ENCODE measurements at regions not wholly inside any gene's neighbourhood (a gene's known extent, or its start where the extent isn't known, plus 50 kb on each side); places are given as distances from the start of the nearest gene placed in this dataset.

DNA sequence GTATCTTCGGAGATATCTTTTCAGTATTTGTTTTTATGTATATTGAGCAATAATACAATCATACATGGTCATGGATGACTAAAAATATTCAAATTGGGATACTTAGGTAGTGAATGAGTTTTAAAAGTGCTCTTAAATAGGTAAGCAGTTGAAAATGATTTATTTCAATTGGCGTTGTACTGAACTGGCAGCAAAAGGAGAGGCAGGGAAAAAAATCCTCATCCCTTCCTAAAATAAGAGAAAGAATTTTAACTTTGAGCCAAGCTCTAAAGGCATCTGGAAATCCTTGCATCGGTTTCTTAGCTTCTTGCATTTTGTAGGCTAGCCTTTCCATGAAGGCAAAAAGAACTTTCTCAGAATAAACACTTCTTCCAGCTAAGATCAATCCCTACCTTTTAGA lies 125.2 kb downstream of the MGST1 start:
- H3K27ac Mint-ChIP-seq: no peak overlapping the region
- no peaks in the 10 kb centered on the region for H3K27me3 Mint-ChIP-seq (ENCODE audit: insufficient read depth)
- DNase-seq: no peak
- no peak overlapping the region for H3K4me3 Mint-ChIP-seq
- no peaks in the 10 kb centered on the region for H3K9me3 Mint-ChIP-seq
- Histone ChIP-seq H3K9me3 (ENCODE audit: control insufficient read depth, low read length) (no peaks in the 10 kb centered on the region), H3K4me3 (ENCODE audit: low read length) (no peak overlapping the region), H3K4me1 (ENCODE audit: control insufficient read depth, insufficient read depth, low read length) (no peaks in the 10 kb centered on the region), H3K27me3 (ENCODE audit: control insufficient read depth, insufficient read depth, low read length, poor library complexity, severe bottlenecking) (no peaks in the 10 kb centered on the region), H3K27ac (ENCODE audit: low read depth, low read length) (no peak overlapping the region), H3K9ac (ENCODE audit: extremely low read depth, low read length, poor library complexity, severe bottlenecking) (no peak overlapping the region), H3K36me3 (ENCODE audit: control insufficient read depth, insufficient read depth, low read length) (no peaks in the 10 kb centered on the region)
- WGBS, 2 experiments (ENCODE audit: insufficient coverage in 1 of 2, insufficient read length in 1 of 2): 91 to 100% methylated on average over 1 to 2 of the region's 3 CpGs
- H3K4me1 Mint-ChIP-seq: no peaks in the 10 kb centered on the region
- TF ChIP-seq, protein P1, sequence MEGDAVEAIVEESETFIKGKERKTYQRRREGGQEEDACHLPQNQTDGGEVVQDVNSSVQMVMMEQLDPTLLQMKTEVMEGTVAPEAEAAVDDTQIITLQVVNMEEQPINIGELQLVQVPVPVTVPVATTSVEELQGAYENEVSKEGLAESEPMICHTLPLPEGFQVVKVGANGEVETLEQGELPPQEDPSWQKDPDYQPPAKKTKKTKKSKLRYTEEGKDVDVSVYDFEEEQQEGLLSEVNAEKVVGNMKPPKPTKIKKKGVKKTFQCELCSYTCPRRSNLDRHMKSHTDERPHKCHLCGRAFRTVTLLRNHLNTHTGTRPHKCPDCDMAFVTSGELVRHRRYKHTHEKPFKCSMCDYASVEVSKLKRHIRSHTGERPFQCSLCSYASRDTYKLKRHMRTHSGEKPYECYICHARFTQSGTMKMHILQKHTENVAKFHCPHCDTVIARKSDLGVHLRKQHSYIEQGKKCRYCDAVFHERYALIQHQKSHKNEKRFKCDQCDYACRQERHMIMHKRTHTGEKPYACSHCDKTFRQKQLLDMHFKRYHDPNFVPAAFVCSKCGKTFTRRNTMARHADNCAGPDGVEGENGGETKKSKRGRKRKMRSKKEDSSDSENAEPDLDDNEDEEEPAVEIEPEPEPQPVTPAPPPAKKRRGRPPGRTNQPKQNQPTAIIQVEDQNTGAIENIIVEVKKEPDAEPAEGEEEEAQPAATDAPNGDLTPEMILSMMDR (conservative IDR thresholded peaks at IDR 0.05): no peak
- H3K36me3 Mint-ChIP-seq (ENCODE audit: low read depth): no peaks in the 10 kb centered on the region

- H3K27ac Mint-ChIP-seq: no peak overlapping the region
- no peak overlapping the region for H3K9ac ChIP-seq (ENCODE audit: extremely low read depth, low read length, poor library complexity, severe bottlenecking)
- H3K36me3 Mint-ChIP-seq (ENCODE audit: low read depth): no peaks in the 10 kb centered on the region
- H3K4me3 Mint-ChIP-seq: no peak overlapping the region
- DNase-seq: no peak
- H3K4me3 ChIP-seq (ENCODE audit: low read length): no peak overlapping the region
- WGBS, 2 experiments (ENCODE audit: insufficient coverage in 1 of 2, insufficient read length in 1 of 2): 95 to 100% methylated on average over 3 to 5 of the region's 5 CpGs
- H3K4me1 Mint-ChIP-seq: no peaks in the 10 kb centered on the region
- H3K27ac ChIP-seq (ENCODE audit: low read depth, low read length): no peak overlapping the region
- H3K27me3 Mint-ChIP-seq (ENCODE audit: insufficient read depth): no peaks in the 10 kb centered on the region
- H3K36me3 ChIP-seq (ENCODE audit: control insufficient read depth, insufficient read depth, low read length): no peaks in the 10 kb centered on the region
- H3K9me3 ChIP-seq (ENCODE audit: control insufficient read depth, low read length): no peaks in the 10 kb centered on the region
- TF ChIP-seq, protein P1 (conservative IDR thresholded peaks at IDR 0.05): no peak
- H3K27me3 ChIP-seq (ENCODE audit: control insufficient read depth, insufficient read depth, low read length, poor library complexity, severe bottlenecking): no peaks in the 10 kb centered on the region
- no peaks in the 10 kb centered on the region for H3K4me1 ChIP-seq (ENCODE audit: control insufficient read depth, insufficient read depth, low read length)
- H3K9me3 Mint-ChIP-seq: no peaks in the 10 kb centered on the region
These were observed 126.3 kb downstream of the MGST1 start for GRCh38 chr12:16473610-16474326.

GRCh38 chr12:16474801-16475200 lies 127.4 kb downstream of the MGST1 start:
- WGBS, 2 experiments (ENCODE audit: insufficient coverage in 1 of 2, insufficient read length in 1 of 2): 81% methylated on average over 2 of the region's 2 CpGs

More at GRCh38 chr12:16474801-16475200, 127.4 kb downstream of the MGST1 start:
- DNase-seq: no peak
- H3K9ac ChIP-seq (ENCODE audit: extremely low read depth, low read length, poor library complexity, severe bottlenecking): no peak overlapping the region
- H3K4me1 ChIP-seq (ENCODE audit: control insufficient read depth, insufficient read depth, low read length): no peaks in the 10 kb centered on the region
- no peaks in the 10 kb centered on the region for H3K27me3 ChIP-seq (ENCODE audit: control insufficient read depth, insufficient read depth, low read length, poor library complexity, severe bottlenecking)
- no peaks in the 10 kb centered on the region for H3K9me3 Mint-ChIP-seq
- TF ChIP-seq, protein P1 (conservative IDR thresholded peaks at IDR 0.05): no peak
- H3K4me1 Mint-ChIP-seq: no peaks in the 10 kb centered on the region
- no peak overlapping the region for H3K27ac ChIP-seq (ENCODE audit: low read depth, low read length)
- no peaks in the 10 kb centered on the region for H3K9me3 ChIP-seq (ENCODE audit: control insufficient read depth, low read length)
- H3K36me3 ChIP-seq (ENCODE audit: control insufficient read depth, insufficient read depth, low read length): no peaks in the 10 kb centered on the region
- H3K4me3 Mint-ChIP-seq: no peak overlapping the region
- no peak overlapping the region for H3K4me3 ChIP-seq (ENCODE audit: low read length)
- H3K36me3 Mint-ChIP-seq (ENCODE audit: low read depth): no peaks in the 10 kb centered on the region
- H3K27me3 Mint-ChIP-seq (ENCODE audit: insufficient read depth): no peaks in the 10 kb centered on the region
- no peak overlapping the region for H3K27ac Mint-ChIP-seq
